ENCODE measurements at regions not wholly inside any gene's neighbourhood (a gene's known extent, or its start where the extent isn't known, plus 50 kb on each side); places are given as distances from the start of the nearest gene placed in this dataset.

DNA sequence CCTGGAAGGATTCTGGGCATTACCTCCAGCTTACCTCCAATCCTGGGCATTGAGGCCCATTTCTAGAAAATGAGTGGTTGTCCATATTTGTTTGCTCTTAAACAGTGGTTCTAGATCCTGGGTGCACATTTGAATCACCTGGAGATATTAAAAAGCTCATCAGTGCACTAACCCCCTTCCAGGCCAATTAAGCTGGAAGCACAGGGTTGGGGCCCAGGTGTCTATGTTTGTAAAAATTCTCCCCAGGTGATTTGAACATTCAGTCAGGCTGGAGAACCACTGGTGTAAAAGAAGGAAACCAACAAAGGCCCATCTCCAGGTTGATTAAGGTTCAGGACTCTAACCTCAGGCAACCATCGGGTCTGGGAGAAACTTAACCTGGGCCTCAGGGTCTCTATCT is 102.6 kb upstream of the NANOS1 start:
- Histone ChIP-seq H3K4me1 (replicated peaks in 1 of 4; ENCODE audit: control insufficient read depth in 3 of 4, insufficient read depth in 4 of 4, low read length in 3 of 4) (no peaks in the 10 kb centered on the region), H2BK12ac (ENCODE audit: low read depth, low read length) (no peak overlapping the region), H3K23me2 (ENCODE audit: low read depth, low read length) (no peaks in the 10 kb centered on the region), H4K91ac (replicated peaks; ENCODE audit: insufficient read length, low read length) (no peak overlapping the region), H4K8ac (ENCODE audit: extremely low read depth, insufficient read depth, low read length) (no peak overlapping the region), H3K9me3 (ENCODE audit: insufficient read depth in 2 of 2, low read depth in 1 of 2, low read length in 1 of 2) (no peaks in the 10 kb centered on the region; a peak in 1 of 4 replicates), H3K27ac (ENCODE audit: low read depth, low read length) (no peak overlapping the region), H3K14ac (ENCODE audit: insufficient read length) (no peak overlapping the region), H3K79me2 (ENCODE audit: control insufficient read depth in 1 of 2, insufficient read depth in 2 of 2, low read length in 2 of 2) (no peaks in the 10 kb centered on the region), H2AK5ac (ENCODE audit: low read depth, low read length) (no peak overlapping the region), H3K23ac (ENCODE audit: insufficient read length) (no peak overlapping the region), H2BK15ac (ENCODE audit: low read length) (no peak overlapping the region), H3K4me2 (ENCODE audit: insufficient read depth in 1 of 2, low read depth in 2 of 2, low read length in 2 of 2) (no peak overlapping the region), H3K27me3 (replicated peaks in 1 of 4; ENCODE audit: control insufficient read depth in 3 of 4, extremely low read depth in 1 of 4, insufficient read depth in 3 of 4, low read length in 3 of 4) (no peaks in the 10 kb centered on the region), H3K4ac (replicated peaks; ENCODE audit: insufficient read length, low read depth, low read length) (no peak overlapping the region), H4K20me1 (replicated peaks in 1 of 2; ENCODE audit: control insufficient read depth in 1 of 2, insufficient read depth in 2 of 2, low read length in 2 of 2) (no peaks in the 10 kb centered on the region), H2AFZ (ENCODE audit: low read length) (no peak overlapping the region), H3K36me3 (ENCODE audit: control insufficient read depth in 2 of 4, insufficient read depth in 4 of 4, low read length in 3 of 4) (no peaks in the 10 kb centered on the region), H3K56ac (replicated peaks; ENCODE audit: insufficient read length, low read depth, low read length) (no peak overlapping the region), H2BK120ac (replicated peaks; ENCODE audit: low read depth, low read length) (no peak overlapping the region), H3K79me1 (ENCODE audit: low read depth, low read length) (no peaks in the 10 kb centered on the region), H3K9ac (replicated peaks in 1 of 4; ENCODE audit: extremely low read depth in 1 of 4, low read depth in 3 of 4, low read length in 3 of 4) (no peak overlapping the region), H4K5ac (ENCODE audit: insufficient read length, low read depth, low read length) (no peak overlapping the region), H3K18ac (ENCODE audit: extremely low read depth, low read length) (no peak overlapping the region), H2BK20ac (ENCODE audit: low read length) (no peak overlapping the region), H2BK5ac (ENCODE audit: low read depth, low read length) (no peak overlapping the region), H3K4me3 (ENCODE audit: extremely low read depth in 1 of 4, insufficient read depth in 2 of 4, low read depth in 3 of 4, low read length in 4 of 4) (no peak overlapping the region)
- CTCF ChIA-PET (ENCODE audit: partially characterized antibody) = no interaction called here
- peak in 1 of 2 experiments; percentile 1 for DNase-seq (ENCODE audit: low read depth in 1 of 2, low spot score in 2 of 2)
- FAIRE-seq = no peak
- POLR2A ChIA-PET (ENCODE audit: partially characterized antibody) = no interaction called here
- TF ChIP-seq HDAC2 (IDR thresholded peaks at IDR 0.05; ENCODE audit: borderline replicate concordance in 1 of 2, low read depth in 2 of 2, low read length in 2 of 2) (no peak), RFX5 (IDR thresholded peaks at IDR 0.05; ENCODE audit: borderline replicate concordance, low read depth, low read length) (no peak), POLR2AphosphoS5 (IDR thresholded peaks at IDR 0.05; ENCODE audit: low read depth, low read length) (no peak), BACH1 (IDR thresholded peaks at IDR 0.05; ENCODE audit: low read length) (no peak), EP300 (IDR thresholded peaks at IDR 0.05; ENCODE audit: borderline replicate concordance in 1 of 2, low read depth in 2 of 2, low read length in 2 of 2) (no peak), ZNF274 (IDR thresholded peaks at IDR 0.05; ENCODE audit: borderline replicate concordance, extremely low read depth, low read length) (no peak), EGR1 (IDR thresholded peaks at IDR 0.05; ENCODE audit: borderline replicate concordance, low read depth, low read length) (no peak), JUND (IDR thresholded peaks at IDR 0.05; ENCODE audit: low read length) (no peak), BRCA1 (IDR thresholded peaks at IDR 0.05; ENCODE audit: low read depth, low read length) (no peak), USF2 (IDR thresholded peaks at IDR 0.05; ENCODE audit: low read length) (no peak)
- 100% methylated on average over 1 of the region's 1 CpG; no CpG with 5 or more reads in 1 of the 2 experiments for WGBS, 2 experiments (ENCODE audit: extremely low coverage in 1 of 2, insufficient coverage in 1 of 2, insufficient read length in 1 of 2, insufficient replicate concordance in 2 of 2, low coverage in 1 of 2, low lambda C conversion rate in 2 of 2, missing lambda C conversion rate in 1 of 2)

Data from H1 (cell line).